Body of pancreas (tissue), 4 donors: ENCODE measurements at regions not wholly inside any gene's neighbourhood (a gene's known extent, or its start where the extent isn't known, plus 50 kb on each side); places are given as distances from the start of the nearest gene placed in this dataset.

Source experiments
- ATAC-seq: fragments of 150-250 bp; one replicate; pipeline ENCODE4 v1.9.1; 2016
- DNase-seq, 4 donors: peaks; one replicate each; pipeline ENCODE4 v3.0.0-alpha.2; 2019
- H3K27ac ChIP-seq, 4 donors: fragments of 200-600 bp; sonication (generic); 1 replicate in 3 of 4; 2 replicates in 1 of 4; pipeline versions ENCODE4 v1.5.1 to v1.6.1; 2016 to 2019; ENCODE audit warnings: mild to moderate bottlenecking in 1 of 4, mixed read lengths in 1 of 4, moderate library complexity in 1 of 4
- H3K27me3 ChIP-seq, 2 donors: fragments of 200-600 bp; sonication (generic); one replicate each; pipeline ENCODE4 v1.6.0; 2016; ENCODE audit warnings: mild to moderate bottlenecking in 1 of 2
- H3K36me3 ChIP-seq, 2 donors: fragments of 200-600 bp; sonication (generic); replicated peaks in 1 of 2; 2 replicates each; pipeline ENCODE4 v1.5.1; 2016; ENCODE audit warnings: low read depth in 2 of 2; ENCODE audit not compliant: insufficient read depth in 1 of 2
- H3K4me1 ChIP-seq: fragments of 200-600 bp; sonication (generic); one replicate; pipeline ENCODE4 v1.6.0; 2016
- H3K4me3 ChIP-seq, 2 donors: fragments of 200-600 bp; sonication (generic); 1 replicate in 1 of 2; 2 replicates in 1 of 2; pipeline ENCODE4 v1.5.1; 2016 to 2019
- H3K9me3 ChIP-seq, 3 donors: fragments of 200-600 bp; sonication (generic); 1 replicate in 2 of 3; 2 replicates in 1 of 3; pipeline ENCODE4 v1.5.1; 2016
- POLR2A ChIP-seq, 3 donors: fragments of 450-650 bp; IDR thresholded peaks; one replicate each; pipeline ENCODE4 v1.6.1; 2016; ENCODE audit warnings: antibody characterized with exemption in 3 of 3, mild to moderate bottlenecking in 2 of 3
- WGBS, 2 donors: methylation state at CpG; one replicate each; pipeline ENCODE4 v1.1.5; 2017; 5-methylcytosine and 5-hydroxymethylcytosine counted together
- intact Hi-C: fragments of 100-400 bp; cut with DNase I; formaldehyde crosslinking; loops from one replicate; pipeline ENCODE4 v1.15.1; 2023
- TF ChIP-seq, protein P1 (sequence below), 7 experiments: fragments of 450-650 bp in 4 of 7; fragments of 200-600 bp in 3 of 7; sonication (generic) in 3 of 7; IDR thresholded peaks; one replicate each; pipeline ENCODE4 v1.5.1; 2016 to 2019; ENCODE audit warnings: antibody characterized with exemption in 7 of 7

DNA sequence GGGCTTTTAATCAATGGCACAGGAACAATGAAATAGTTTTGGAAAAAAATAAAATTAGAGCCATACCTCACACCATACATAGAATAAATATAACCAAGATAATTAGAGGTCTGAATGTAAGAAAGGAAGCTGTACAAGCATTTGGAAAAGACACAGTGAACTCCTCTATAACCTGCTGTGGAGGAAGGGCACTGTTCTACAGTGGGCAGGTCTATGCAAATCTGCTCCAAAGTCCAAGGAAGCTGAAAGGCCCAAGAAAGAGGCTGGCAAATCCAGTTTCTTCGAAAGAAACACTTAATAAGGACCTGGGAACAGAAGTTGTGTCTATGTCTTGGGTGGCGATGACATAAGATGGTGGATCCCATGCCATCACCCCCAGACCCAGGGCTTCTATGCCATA lies 169.4 kb upstream of the RALGAPA2 start:
- 78 to 80% methylated on average over 2 of the region's 2 CpGs for WGBS, 2 donors
- TF ChIP-seq, protein P1, sequence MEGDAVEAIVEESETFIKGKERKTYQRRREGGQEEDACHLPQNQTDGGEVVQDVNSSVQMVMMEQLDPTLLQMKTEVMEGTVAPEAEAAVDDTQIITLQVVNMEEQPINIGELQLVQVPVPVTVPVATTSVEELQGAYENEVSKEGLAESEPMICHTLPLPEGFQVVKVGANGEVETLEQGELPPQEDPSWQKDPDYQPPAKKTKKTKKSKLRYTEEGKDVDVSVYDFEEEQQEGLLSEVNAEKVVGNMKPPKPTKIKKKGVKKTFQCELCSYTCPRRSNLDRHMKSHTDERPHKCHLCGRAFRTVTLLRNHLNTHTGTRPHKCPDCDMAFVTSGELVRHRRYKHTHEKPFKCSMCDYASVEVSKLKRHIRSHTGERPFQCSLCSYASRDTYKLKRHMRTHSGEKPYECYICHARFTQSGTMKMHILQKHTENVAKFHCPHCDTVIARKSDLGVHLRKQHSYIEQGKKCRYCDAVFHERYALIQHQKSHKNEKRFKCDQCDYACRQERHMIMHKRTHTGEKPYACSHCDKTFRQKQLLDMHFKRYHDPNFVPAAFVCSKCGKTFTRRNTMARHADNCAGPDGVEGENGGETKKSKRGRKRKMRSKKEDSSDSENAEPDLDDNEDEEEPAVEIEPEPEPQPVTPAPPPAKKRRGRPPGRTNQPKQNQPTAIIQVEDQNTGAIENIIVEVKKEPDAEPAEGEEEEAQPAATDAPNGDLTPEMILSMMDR (IDR thresholded peaks at IDR 0.05), result no peak
- TF ChIP-seq POLR2A (IDR thresholded peaks at IDR 0.05), result no peak
- Histone ChIP-seq H3K27me3 (no peaks in the 10 kb centered on the region), H3K27ac (no peak overlapping the region), H3K9me3 (no peaks in the 10 kb centered on the region), H3K4me1 (no peaks in the 10 kb centered on the region), H3K36me3 (no peaks in the 10 kb centered on the region), H3K4me3 (no peak overlapping the region)
- intact Hi-C loops, result no loop called here
- no peak for DNase-seq
- no peak for ATAC-seq

DNA sequence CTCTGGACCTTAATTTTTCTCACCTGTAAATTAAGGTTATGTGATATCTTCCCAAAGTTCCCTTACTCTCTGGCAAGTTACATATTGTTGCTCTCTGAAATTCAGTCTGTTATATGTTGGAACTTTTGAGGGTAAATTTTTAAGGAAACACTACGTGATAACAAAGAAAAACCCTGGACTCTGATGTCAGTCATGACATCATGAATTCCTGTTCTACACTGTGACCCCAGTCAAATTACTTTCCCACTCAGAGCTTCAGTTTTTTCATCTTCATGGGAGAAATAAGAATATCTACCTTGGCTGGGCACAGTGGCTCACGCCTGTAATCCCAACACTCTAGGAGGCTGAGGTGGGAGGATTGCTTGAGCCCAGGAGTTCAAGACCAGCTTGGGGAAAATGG lies 164.6 kb upstream of the RALGAPA2 start:
- Histone ChIP-seq H3K27me3 (no peaks in the 10 kb centered on the region), H3K4me1 (no peaks in the 10 kb centered on the region), H3K4me3 (no peak overlapping the region), H3K36me3 (no peaks in the 10 kb centered on the region), H3K27ac (no peak overlapping the region), H3K9me3 (no peaks in the 10 kb centered on the region)
- intact Hi-C loops, result no loop called here
- 62 to 63% methylated on average over 2 of the region's 2 CpGs for WGBS, 2 donors
- DNase-seq (no peak), ATAC-seq (no peak)
- TF ChIP-seq, protein P1 (IDR thresholded peaks at IDR 0.05), result no peak
- TF ChIP-seq POLR2A (IDR thresholded peaks at IDR 0.05), result no peak

DNA sequence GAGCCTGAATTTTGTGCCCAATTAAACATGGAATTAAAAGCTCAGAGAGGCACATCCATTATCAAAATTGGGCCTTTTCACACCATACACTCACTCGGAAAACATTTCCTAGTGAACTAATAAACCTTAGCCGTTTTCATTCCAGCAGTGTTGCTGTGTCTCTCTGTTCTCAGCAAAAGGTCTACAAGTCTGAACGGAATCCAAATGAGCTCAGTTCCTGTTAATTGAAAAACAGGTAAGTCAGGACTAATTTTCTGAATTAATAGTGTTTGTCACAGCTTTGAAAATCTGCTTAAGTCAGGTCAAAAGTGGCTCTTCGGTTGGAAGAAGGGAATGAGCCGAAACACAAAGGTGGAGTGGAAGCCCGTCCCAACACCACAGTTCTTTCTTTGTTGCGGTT lies 163.3 kb upstream of the RALGAPA2 start:
- Histone ChIP-seq H3K27ac (no peak overlapping the region), H3K4me1 (no peaks in the 10 kb centered on the region), H3K27me3 (no peaks in the 10 kb centered on the region), H3K9me3 (no peaks in the 10 kb centered on the region), H3K36me3 (no peaks in the 10 kb centered on the region), H3K4me3 (no peak overlapping the region)
- no peak for TF ChIP-seq POLR2A (IDR thresholded peaks at IDR 0.05)
- TF ChIP-seq, protein P1 (IDR thresholded peaks at IDR 0.05), result no peak
- ATAC-seq (no peak), DNase-seq (no peak)
- 57 to 61% methylated on average over 7 of the region's 7 CpGs for WGBS, 2 donors
- intact Hi-C loops, result no loop called here

DNA sequence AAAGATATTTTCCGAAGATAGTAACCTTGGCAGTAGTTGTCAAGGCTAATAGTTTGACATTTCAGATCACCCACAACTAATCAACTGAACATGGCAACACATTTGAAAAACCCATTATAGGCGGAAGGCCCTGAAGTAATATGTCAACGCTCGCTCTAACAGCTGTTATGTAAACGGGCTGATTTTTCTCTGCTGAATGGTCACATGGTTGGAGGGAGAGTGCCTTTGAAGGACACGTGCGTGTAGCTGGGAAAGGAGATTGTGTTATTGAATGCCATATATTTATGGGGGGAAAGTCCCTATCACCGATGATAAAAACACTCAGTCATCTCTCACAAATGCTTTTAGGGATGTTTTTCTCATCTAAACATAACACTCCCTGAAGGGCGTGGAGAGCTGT lies 160.0 kb upstream of the RALGAPA2 start:
- no peak for ATAC-seq
- Histone ChIP-seq H3K4me3 (no peak overlapping the region), H3K27me3 (no peaks in the 10 kb centered on the region), H3K4me1 (no peaks in the 10 kb centered on the region), H3K9me3 (no peaks in the 10 kb centered on the region), H3K36me3 (no peaks in the 10 kb centered on the region), H3K27ac (no peak overlapping the region)
- intact Hi-C loops, result no loop called here
- WGBS, 2 donors, result 26 to 30% methylated on average over 9 of the region's 9 CpGs
- DNase-seq, result no peak
- no peak for TF ChIP-seq POLR2A (IDR thresholded peaks at IDR 0.05)
- TF ChIP-seq, protein P1 (IDR thresholded peaks at IDR 0.05), result no peak

DNA sequence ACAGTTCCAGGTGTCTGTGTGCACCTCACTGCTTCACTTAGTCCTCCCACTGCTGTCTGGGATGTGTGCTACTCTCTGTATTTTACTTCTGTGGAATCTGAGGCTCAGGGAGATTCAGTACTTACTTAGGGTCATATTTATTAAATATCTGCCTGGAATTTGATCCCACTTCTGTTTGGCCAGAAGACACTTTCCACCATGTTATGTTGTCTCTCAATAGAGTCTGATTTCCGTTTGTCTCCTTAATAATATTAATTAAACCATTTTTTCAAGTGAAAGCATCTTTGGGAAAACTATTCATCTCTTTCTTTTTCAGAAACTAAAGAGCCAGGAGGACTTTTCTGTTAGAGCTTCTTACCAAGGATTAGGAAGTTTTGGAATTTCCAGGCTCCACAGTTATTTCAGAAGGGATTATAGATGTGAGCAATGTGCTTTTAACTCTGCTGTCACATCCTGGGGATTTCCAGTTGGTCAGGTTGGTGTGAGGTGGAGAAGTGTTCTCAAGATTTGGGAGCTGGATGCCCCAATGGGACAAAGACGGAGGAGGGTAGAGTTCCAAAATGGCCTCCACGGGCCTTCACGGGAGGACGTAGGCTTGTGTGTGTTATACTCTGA lies 156.8 kb upstream of the RALGAPA2 start:
- DNase-seq (no peak), ATAC-seq (no peak)
- intact Hi-C loops, result no loop called here
- Histone ChIP-seq H3K4me3 (no peak overlapping the region), H3K27me3 (no peaks in the 10 kb centered on the region), H3K9me3 (no peaks in the 10 kb centered on the region), H3K36me3 (no peaks in the 10 kb centered on the region), H3K27ac (no peak overlapping the region), H3K4me1 (no peaks in the 10 kb centered on the region)
- TF ChIP-seq, protein P1 (IDR thresholded peaks at IDR 0.05), result no peak
- TF ChIP-seq POLR2A (IDR thresholded peaks at IDR 0.05), result no peak
- WGBS, 2 donors, result 75 to 76% methylated on average over 5 of the region's 5 CpGs
